CD1c-positive myeloid dendritic cell (primary cell): ENCODE measurements at regions not wholly inside any gene's neighbourhood (a gene's known extent, or its start where the extent isn't known, plus 50 kb on each side); places are given as distances from the start of the nearest gene placed in this dataset.

Experiments
- DNase-seq: peaks from one replicate; pipeline ENCODE4 v3.0.0-alpha.2; 2016; ENCODE audit errors: extremely low spot score

DNA sequence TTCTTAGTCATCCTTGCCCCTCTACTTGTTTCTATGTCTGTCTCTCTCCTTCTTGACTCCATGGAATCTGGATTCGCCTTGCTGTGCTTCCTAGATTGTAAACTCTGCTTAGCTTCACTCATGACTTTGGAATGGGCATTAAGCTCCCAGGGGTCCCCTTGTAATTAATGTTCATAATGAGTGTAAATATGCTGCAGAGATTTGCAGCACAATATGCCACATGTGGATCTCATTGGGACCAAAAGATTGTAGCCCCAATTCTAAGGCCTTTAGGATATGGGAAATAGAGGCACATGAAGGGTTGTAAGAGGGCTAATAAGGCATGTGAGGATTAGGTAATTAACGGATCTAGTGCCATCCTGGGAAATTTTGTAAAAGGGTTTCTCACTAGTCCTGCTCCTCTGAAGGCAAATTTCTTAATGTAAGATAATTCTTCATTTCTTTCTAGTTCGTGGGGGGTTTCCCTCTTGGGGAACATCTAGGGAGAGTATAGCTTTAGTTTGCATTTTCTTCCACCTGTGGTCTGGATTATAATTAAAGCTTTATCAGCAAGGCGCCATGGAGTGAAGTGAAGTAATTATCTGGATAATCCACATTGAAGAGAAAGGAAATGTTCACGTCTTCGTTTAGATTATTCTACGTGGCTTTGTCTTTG is 659.2 kb upstream of the PLXNA2 start:
- no peak for DNase-seq

DNA sequence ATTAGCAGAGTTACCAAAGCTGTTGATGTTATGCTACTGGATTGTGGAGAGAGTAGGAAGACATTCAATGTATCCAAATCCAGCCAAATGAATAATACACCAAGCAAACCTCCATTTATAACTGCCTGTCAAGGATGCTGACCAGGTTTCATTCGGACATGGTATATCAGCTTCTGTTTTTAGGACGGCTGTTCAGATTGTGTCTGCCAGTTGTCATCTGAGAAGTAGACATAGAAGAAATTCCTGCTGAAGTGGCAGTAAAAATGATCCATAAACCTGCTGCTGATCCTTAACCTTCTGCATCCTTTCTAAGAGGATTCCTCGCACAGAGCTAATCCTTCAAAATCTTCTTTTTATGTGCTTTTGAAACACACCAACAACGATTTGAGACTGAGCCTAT is 663.6 kb upstream of the PLXNA2 start:
- DNase-seq, result no peak

DNA sequence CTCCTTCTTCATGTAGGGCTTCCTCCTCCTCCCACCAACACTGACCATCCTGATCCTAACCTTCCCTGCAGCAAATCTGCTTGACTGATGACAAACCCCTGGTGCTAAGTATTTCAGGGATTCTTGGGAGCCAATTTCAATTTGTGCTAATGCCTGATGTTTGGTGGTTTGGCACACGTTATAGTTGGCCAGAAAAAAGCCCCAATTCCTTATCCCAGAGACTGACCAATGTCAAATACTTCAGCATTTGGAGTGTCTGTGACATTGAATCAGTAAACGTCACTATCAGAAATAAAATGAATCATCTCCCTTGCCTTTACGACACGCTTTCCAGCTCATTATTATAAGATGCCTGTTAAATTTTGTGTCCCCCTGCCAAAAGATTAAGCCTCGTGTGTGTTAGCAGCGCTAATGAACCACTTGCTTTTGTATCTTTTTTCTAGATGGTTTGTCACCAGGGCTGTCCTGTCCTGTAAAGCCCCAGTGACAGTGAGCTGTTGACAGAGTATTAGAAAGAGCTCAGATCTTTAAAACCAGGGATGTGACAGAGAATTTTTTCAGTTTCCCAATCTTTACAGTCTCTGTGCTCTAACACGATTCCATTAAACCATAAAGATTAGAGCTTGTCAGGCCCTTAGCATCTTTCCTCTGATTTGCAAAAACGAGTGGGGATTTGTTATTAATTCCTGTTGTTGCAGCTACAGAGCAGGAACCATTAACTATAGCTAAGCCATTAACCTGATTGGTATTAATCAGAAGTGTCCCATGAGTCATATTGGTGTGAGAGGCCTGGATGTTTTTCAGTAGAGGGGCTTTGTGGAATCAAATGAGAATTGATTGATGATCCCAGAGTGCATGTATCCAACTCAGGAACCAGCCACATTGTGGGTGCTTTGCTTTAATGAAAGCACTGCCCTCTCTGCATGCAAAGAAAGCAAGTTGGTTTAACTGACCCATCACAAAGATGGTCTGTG is 665.1 kb upstream of the PLXNA2 start:
- DNase-seq, result no peak

DNA sequence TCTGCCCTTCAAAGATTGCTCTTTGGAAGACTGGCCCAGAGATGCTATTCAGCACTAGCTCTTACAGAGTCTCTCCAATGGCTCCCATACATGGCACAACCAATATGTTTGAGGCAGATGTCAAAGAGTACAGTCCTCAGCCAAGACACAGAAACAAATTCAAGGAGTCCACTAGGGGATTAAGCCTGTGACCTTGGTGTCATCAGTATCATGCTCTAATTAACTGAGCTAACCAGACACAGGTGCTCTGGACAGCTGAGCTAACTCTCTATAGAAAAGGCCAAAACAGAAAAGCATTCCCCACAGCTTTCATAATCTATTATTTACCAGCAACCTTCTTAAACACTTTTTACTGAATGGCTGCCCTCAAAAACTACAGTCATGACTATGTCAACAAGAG is 666.0 kb upstream of the PLXNA2 start:
- DNase-seq, result no peak

DNA sequence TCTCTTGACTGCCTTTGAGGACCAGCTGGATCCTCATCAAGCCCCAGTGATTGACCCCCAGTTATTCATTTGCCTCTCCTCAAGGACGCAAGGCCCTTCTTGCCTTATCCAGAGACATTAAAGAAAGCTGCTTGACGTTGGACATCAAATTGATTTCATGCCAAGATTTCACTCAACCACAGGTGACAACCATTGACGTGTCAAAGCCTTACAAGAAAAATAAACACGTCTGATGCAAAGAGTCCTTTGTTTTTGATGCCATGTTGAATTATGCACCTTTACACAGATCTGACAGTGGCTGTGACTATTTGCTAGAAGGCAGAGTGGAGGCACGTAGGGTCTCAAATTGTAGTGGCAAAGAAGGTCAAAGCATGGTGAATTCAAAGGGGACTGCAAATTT is 666.2 kb upstream of the CAMK1G start:
- DNase-seq, result no peak

DNA sequence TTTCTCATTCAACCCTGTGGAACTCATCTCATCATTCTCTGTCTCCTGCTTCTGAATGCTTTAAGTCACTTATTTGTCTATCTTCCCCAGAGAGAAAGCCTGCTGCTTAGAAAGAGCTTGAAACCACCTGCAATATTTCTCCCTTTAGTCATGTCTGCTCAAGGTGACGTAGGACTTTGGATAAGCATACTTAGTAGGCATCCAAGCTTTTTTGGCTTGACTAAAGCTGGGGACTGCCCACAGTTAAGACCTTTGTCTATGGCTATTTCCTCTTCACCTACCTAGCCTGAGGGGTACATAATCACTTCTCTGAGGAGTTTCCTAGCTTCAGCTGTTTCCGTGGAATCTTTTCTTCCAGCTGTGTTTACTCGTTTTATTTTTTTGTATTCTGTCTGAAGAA is 665.8 kb upstream of the CAMK1G start:
- no peak for DNase-seq

DNA sequence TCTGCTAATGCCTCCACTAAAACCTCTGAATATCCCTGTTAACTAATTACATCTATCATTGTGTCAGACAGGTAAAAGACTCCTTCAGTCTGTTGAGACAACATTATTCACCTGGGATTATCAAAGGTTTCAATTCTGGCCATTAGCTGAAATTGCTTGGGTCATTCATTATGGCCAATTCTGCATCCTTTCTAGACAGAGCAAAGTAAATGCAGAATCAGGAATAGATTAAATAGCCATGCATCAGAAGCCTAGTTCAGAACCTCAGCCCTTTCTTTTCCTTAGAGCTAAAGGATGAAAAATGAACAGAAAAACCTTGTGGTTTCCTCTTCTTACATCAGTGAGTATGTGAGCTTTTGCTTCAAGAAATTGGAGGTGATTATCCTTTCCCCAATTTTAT is 665.4 kb upstream of the CAMK1G start:
- DNase-seq, result no peak

DNA sequence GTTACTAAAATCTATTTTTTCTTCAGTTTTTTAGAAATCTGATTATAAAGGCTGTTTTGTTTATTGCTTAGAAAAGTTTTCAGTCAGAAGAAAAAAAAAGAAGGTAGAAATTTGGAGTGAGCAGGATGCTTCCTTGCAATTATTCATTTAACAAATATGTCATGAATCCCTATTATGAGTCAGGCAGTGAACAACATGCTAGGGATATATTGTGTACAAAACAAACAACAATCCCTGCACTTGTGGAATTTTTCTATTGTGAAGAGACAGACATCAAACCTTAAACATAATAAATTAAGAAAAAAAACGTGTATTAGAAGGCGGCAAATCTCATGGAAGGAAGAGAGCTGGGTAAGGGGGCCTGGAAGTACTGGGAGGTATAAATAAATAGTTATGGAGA is 664.1 kb upstream of the CAMK1G start:
- no peak for DNase-seq

DNA sequence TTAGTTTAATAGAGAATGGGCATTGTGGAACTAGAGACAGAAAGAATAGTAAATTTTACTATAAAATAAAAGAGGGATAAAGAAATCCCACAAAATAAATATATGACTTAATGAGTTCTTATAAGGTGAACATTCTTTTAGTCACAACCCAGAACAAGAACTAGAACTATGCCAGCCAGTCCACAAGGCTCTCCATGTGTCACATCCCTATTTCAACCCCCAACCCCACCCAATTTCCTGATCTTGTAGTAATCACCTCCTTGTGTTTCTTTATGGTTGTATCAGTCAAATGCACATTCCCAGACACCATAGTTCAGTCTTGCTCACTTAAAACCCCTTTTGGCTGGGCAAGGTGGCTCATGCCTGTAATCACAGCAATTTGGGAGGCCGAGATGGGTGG is 662.3 kb upstream of the CAMK1G start:
- DNase-seq, result no peak

DNA sequence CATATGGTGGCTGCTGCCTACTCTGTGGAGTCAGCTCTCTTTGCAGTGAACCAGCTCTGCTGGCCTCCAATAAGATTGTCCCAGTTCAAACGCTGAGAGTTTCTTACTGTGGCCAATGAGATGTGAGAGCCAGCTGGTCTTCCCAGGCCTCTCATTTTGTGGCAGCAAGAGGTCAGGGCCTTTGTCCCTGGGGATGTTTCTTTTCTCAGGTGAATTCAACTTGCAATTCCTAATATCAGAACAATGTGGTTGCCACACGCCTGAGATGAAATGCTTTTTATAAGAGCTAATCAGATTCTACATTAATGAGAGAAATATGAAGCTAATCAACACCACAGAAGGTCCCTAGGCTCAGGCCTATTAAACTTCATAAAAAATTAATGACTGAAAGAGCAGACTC is 660.1 kb upstream of the CAMK1G start:
- no peak for DNase-seq

DNA sequence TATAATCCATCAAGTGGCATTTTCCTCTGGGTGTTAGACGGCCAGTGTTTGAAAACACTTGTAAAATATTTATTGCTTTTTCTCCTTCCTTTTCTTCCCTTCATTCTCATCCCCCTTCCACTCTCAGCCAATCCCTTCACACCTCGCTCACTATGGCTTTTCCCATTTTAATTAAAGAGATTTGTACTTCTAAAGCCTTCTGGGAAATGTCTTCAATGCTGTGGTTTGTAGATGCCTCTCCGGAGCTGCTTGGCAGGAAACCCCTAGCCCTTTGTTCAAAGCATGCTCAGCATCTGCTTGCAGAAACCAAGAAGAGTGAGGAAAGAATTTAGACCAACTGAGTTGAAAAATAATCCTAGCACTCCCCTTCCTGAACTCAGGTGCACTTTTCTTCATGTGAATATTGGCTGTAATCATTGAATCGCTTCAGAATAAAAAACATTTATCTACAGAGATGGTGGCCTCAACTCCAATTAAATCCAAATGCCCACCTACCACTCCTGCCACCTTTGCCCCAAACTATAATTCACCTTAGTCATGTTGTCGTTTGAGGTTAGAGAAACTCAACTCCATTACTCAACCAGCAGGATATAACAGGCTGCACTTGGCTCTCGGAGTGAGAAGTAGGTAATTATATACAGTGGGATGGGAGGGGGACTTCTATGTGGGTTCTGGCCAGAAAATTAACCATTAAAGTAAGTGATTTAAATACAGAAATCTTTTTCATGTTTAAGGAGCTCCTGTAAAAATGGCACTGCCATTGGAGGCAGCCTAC is 659.4 kb upstream of the CAMK1G start:
- DNase-seq, result no peak

DNA sequence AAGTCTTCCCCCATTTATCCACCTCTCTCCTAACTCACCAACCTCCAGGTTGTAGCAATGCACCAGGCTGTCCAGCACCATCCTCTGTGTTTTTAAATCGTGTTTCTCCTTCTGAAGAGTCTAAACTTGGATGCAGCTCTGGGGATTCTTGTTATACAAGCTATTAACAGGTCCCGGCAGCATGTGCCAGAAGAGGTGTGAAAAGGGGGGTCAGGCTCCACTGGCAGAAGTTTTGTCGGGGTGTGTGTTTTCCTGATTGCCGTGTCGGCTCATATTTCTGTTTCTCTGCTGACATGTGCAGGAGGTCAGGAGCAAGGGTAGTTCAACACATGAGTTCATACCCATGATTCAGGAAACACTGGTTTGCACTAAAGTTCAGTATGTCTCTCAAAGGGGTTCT is 658.6 kb upstream of the CAMK1G start:
- DNase-seq, result no peak

DNA sequence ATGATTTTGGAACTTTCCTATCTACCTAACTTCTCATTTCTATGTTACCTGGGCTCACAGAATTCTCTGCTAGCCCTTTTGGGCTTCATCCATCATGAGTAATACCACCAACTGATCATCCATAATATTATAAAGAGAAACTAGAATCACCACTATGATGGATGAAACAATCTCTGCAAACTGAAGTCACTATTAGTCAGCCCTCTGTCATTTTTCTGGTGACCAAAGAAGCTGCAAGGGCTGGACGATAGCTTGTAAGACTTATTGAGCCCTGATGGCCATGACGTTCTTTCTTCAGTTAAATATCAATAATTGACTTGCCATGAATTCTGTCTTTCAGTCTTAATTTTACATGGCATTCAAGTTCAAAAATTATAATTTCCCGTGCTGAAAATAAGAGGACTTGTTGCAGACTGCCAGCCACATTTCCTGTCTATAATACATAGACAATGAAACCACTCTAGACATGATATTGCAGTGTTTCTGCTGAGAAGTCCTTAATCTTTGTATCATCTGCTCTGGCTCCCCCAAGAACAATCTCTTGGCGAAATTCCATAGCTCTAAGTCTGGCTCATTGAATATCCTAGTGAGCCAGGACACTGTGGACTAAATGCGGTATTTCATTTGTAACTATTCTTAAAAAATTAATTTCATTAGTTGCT is 655.0 kb upstream of the CAMK1G start:
- no peak for DNase-seq

DNA sequence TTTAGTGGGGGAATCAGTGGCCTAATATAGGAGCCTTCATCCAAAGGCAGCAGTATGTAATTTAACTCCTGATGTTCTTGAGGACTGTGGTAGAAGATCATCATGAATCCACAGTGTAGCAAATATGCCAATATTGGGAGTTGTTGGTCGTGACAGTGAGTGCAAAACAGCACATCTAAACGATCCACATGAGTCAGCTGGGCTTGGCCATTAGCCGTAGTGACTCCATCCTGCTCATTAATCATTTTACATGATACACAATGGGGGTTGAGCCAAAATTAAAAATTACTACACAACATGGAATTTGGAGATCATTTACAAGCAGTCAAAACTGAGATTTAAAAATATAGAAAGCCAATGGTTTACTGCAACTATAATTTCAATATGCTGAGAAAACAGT is 653.9 kb upstream of the CAMK1G start:
- DNase-seq, result no peak

DNA sequence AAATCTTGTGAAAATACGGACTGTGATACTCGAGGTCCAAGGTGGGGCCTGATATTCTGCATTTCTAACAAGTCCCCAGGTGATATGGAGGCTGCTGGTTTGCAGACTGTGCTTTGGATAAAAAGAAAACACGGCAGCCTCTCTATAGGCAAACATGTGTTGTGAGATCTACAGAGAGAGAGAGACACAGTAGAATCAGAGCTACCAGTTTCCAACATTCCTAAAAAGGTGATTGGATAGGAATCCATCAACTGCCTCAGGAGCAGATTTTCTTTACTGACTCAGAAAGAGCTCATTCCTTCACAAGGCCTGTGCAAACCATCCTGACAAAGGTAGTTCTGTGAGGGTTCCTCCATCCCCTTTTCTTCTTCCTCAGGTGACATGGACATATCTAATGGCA is 651.6 kb upstream of the CAMK1G start:
- no peak for DNase-seq

DNA sequence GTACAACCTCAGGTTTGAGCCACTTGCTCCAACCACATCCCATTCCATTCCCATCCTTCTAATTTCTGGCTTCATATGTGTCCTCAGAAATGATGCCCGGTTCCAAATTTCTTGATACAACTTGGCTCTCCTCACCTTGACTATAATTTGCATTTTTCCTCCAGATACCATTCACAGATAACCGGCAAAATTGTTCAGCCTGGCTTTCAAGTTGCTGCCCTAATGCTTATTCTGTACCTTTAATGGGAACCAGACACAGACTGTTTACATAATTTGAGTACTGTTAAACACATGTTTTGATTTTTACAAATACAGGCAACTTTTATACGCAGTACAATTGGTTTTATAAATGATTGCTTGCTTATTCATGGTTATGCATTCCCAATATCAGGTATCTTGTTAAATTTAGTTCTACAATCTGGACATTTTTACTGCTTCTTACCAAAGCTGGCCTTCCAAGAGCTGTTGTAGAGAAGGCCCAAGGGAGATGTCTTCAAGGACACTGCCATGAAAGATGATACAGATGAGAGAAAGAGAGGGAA is 649.5 kb upstream of the CAMK1G start:
- no peak for DNase-seq

DNA sequence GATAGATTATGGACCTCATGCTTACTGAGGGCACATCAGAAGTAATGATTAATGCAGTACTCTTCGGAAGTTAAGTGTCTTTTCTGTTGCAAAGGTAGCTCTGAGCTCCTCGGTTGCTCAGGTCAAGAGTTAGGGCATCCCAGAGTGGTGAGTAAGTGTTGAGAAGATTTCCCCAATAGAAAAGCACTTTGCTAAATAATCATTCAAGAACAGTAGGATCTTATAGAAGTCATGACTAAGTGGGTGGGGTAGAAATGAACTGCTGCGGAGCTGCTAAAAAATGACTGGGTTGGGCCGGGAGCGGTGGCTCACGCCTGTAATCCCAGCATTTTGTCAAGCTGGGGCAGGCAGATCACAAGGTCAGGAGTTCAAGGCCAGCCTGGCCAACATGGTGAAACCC is 648.6 kb upstream of the CAMK1G start:
- no peak for DNase-seq

DNA sequence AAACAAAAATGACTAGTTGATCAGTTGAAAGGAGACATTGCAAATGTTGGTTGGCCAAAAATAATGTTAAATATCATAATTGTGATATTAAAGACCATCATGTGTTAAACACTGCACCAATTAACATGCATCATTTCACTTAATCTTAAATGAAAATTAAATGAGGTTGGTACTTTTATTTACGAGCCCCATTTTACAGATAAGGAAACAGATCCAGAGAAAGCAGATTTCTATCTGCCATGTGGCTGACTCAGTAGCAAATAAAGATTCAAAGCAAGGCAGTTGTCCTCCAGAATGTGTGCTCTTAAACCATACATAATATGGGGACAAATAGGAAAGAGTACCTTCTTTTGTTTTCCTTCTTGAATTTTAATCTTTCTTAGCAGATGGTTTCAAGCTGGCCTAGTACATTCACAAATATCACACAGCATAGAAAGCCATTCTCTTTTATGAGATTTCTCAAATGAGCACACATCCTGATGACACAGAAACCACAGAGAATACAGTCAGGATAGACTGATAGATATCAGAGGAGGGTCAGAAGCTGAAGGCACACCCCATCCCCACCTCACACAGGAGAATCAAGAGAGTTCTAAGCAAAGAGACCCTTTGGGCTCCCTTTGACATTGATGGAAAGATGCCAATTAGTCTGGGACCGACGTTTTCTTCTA is 647.9 kb upstream of the CAMK1G start:
- no peak for DNase-seq

DNA sequence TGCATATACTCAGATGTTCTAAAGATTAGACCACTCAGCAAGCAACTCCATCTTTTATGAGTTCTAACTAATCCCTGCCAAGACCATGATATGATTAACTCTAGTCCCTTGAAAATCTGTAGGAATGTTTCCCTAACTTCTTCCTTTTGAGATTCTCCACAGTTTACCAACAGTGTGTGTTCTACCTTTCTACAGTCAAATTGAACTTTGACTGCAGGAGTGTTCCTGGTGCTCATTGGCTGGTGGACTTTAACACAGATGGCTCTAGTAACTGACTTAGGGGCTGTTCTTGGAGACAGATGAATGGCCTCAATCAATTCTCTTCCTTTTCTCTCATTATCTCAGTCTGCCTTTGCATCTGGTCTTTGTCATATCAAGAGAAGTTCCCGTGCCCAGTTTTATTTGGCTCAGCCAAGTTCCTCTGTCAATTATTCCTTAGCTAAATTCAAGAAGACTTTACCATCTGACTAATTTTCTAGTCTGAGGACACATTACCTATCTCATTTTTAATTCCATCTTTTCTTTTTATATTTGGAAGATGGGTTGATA is 643.9 kb upstream of the CAMK1G start:
- DNase-seq, result no peak

DNA sequence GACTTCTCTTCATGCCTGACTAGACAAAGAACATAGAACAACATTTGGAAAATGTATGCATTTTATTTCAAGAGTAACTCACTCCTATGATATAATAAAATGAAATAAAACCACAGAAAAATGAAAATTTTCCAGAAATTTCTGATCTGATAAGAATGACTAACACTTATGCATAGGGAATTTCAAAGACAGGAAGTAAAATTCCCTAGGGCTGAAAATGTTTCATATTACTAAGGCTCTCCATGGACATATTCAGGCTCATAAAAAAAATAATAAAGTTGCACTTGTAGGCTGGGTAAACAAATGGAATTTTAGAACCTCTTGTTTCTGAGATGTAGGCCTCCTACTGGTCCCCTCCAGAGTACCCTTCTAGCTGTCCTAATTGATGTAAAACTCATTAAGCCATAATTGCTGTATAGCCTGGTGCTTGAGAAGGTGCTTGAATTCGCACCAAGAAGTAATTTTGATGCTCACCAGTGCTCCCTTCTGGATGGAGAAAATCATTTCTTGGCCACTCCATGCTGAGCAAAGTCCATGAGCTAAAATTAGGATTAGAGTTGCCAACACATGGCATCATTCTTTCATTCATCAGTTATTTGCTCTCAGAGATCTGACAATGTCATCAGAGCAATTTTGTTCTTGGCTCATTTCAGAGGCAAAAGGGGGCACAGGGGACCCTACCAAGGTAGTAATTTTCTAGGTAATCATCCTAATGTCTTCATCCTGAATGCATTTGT is 641.0 kb upstream of the CAMK1G start:
- DNase-seq, result no peak
